GM13977 (cell line): ENCODE measurements at regions not wholly inside any gene's neighbourhood (a gene's known extent, or its start where the extent isn't known, plus 50 kb on each side); places are given as distances from the start of the nearest gene placed in this dataset.

ENCODE experiments used
- DNase-seq: peaks from one replicate; pipeline ENCODE4 v3.0.0; 2012; ENCODE audit warnings: low spot score
- CTCF ChIP-seq: IDR thresholded peaks from 2 replicates; pipeline ENCODE4 v1.5.1; 2012; ENCODE audit warnings: mild to moderate bottlenecking, control low read depth; ENCODE audit not compliant: insufficient read depth; ENCODE audit errors: extremely low read depth, missing control alignments
- in situ Hi-C: fragments of 300-500 bp; cut with MboI; formaldehyde crosslinking; loops from one replicate; pipeline ENCODE4 v1.12.0; 2022; ENCODE audit warnings: low sequenced_read_pairs, low pct_unique_long_range_greater_than_20kb, mixed read lengths, inconsistent platforms; ENCODE audit not compliant: unreplicated experiment

GRCh38 chr16:55248058-55248457 is 75.9 kb upstream of the IRX6 start:
- in situ Hi-C loops = no loop called here
- TF ChIP-seq CTCF = no peak
- DNase-seq = no peak

GRCh38 chr16:55248494-55248893 is 75.5 kb upstream of the IRX6 start:
- TF ChIP-seq CTCF = no peak
- in situ Hi-C loops = no loop called here
- DNase-seq = no peak

GRCh38 chr16:55249361-55249760 is 74.6 kb upstream of the IRX6 start:
- DNase-seq = no peak
- TF ChIP-seq CTCF = no peak
- in situ Hi-C loops = no loop called here

GRCh38 chr16:55249936-55250335 is 74.1 kb upstream of the IRX6 start:
- in situ Hi-C loops = no loop called here
- DNase-seq = no peak
- no peak for TF ChIP-seq CTCF

GRCh38 chr16:55250701-55251100 is 73.3 kb upstream of the IRX6 start:
- in situ Hi-C loops = no loop called here

GRCh38 chr16:55251151-55251550 is 72.9 kb upstream of the IRX6 start:
- no peak for DNase-seq
- in situ Hi-C loops = no loop called here
- no peak for TF ChIP-seq CTCF

More at GRCh38 chr16:55250701-55251100, 73.3 kb upstream of the IRX6 start:
- no peak for TF ChIP-seq CTCF
- no peak for DNase-seq

- no peak for TF ChIP-seq CTCF
- no peak for DNase-seq
- in situ Hi-C loops = no loop called here
Observed at GRCh38 chr16:55252577-55252976, 71.4 kb upstream of the IRX6 start.
